ENCODE measurements at regions not wholly inside any gene's neighbourhood (a gene's known extent, or its start where the extent isn't known, plus 50 kb on each side); places are given as distances from the start of the nearest gene placed in this dataset.

- TF ChIP-seq FOXA3 (CRISPR knock-in tag; IDR thresholded peaks at IDR 0.05) (no peak), ESRRA (CRISPR knock-in tag; IDR thresholded peaks at IDR 0.05; ENCODE audit: low read depth) (no peak), ZNF317 (CRISPR knock-in tag; IDR thresholded peaks at IDR 0.05) (no peak), CENPBD1 (CRISPR knock-in tag; IDR thresholded peaks at IDR 0.05; ENCODE audit: borderline replicate concordance, low read depth) (no peak)
These were observed 135.3 kb upstream of the SOX5 start for GRCh38 chr12:24084800-24085199.

Measured in HepG2 (cell line).